Epithelial cell of esophagus (primary cell): ENCODE measurements at regions not wholly inside any gene's neighbourhood (a gene's known extent, or its start where the extent isn't known, plus 50 kb on each side); places are given as distances from the start of the nearest gene placed in this dataset.

Source experiments
- DNase-seq: peaks from one replicate; pipeline ENCODE4 v3.0.0; 2010; ENCODE audit warnings: low read depth
- H3K4me3 ChIP-seq: 2 replicates; pipeline ENCODE4 v1.5.1; 2011; ENCODE audit warnings: mild to moderate bottlenecking, low read length, control low read depth
- CTCF ChIP-seq: IDR thresholded peaks from 2 replicates; pipeline ENCODE4 v1.5.1; 2011; ENCODE audit warnings: low read depth, mild to moderate bottlenecking, low read length, control low read depth, inconsistent platforms; ENCODE audit not compliant: insufficient read depth; ENCODE audit errors: missing control alignments

DNA sequence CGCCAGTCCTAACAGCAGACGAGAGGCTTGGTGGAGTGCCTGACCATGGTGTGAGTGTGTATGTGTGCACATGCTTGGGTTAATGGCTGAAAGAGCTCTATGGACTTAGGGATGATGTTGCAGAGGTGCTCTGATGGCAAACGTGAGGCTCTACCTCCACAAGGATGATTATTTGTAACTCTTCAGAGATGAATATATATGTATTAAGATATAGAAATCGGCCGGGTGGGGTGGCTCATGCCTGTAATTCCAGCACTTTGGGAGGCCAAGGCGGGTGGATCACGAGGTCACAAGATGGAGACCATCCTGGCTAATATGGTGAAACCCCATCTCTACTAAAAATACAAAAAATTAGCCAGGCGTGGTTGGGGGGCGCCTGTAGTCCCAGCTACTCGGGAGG is 253.4 kb upstream of the CDH18 start:
- no peak for TF ChIP-seq CTCF
- DNase-seq, result no peak
- no peak overlapping the region for H3K4me3 ChIP-seq

- DNase-seq, result no peak
- no peak for TF ChIP-seq CTCF
- no peak overlapping the region for H3K4me3 ChIP-seq
These were observed 243.0 kb upstream of the CDH18 start for GRCh38 chr5:20231040-20231439.

DNA sequence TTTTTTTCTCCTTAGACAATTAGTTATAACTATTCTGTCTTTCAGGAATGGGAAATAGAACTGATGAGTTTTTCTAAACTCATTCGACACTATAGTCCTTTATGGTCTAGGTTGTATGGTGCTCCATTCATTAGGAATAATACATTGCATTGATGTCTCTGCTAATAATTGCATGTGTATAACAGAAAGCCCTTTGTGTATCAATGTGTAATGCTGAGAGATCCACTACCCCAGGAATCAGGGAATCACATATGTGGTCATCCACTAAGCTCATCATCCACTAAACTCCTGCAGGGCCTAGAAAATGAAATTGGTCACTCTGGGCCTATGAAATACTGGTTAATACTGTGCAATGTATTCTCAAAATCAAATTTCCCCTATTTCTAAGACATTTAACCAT is 242.0 kb upstream of the CDH18 start:
- no peak overlapping the region for H3K4me3 ChIP-seq
- no peak for DNase-seq
- no peak for TF ChIP-seq CTCF

GRCh38 chr5:20229303-20230005 is 241.5 kb upstream of the CDH18 start:
- no peak for DNase-seq
- no peak for TF ChIP-seq CTCF
- no peak overlapping the region for H3K4me3 ChIP-seq

- no peak overlapping the region for H3K4me3 ChIP-seq
- DNase-seq, result no peak
- no peak for TF ChIP-seq CTCF
These were observed 237.0 kb upstream of the CDH18 start for GRCh38 chr5:20224966-20225365.

DNA sequence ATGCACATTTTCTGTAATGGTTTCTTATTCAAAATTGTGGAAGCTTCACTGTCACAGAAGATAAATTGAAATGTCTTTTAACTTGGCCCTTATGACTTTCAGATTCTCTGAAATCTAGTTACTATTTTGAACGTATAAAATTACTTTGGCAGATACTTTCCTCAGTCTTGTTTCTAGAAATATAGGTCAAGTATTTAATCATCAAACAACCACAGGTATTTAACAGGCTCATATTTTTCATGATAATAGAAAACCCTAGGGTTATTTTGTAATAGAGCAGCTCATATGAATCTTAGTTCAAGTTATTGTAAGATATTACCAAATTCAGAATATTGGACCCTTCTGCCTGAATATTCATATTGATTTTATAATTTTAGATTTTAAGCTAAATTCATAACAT is 236.0 kb upstream of the CDH18 start:
- no peak overlapping the region for H3K4me3 ChIP-seq
- TF ChIP-seq CTCF, result no peak
- no peak for DNase-seq

GRCh38 chr5:20223451-20223850 is 235.5 kb upstream of the CDH18 start:
- DNase-seq, result no peak
- no peak overlapping the region for H3K4me3 ChIP-seq
- no peak for TF ChIP-seq CTCF
